SK-N-SH (cell line): ENCODE measurements at regions not wholly inside any gene's neighbourhood (a gene's known extent, or its start where the extent isn't known, plus 50 kb on each side); places are given as distances from the start of the nearest gene placed in this dataset.

Source experiments
- EP300 ChIP-seq, 2 experiments: IDR thresholded peaks; 2 replicates each; pipeline versions ENCODE4 v1.4.0 to v1.6.1; 2012; ENCODE audit warnings: borderline replicate concordance in 1 of 2, low read depth in 1 of 2, low read length in 1 of 2
- NRF1 ChIP-seq: IDR thresholded peaks from 2 replicates; pipeline ENCODE4 v1.6.1; 2012; ENCODE audit warnings: low read depth, mild to moderate bottlenecking, low read length
- TAF1 ChIP-seq: IDR thresholded peaks from 2 replicates; pipeline ENCODE4 v1.6.1; 2012; ENCODE audit warnings: low read depth, mild to moderate bottlenecking, low read length, moderate library complexity, borderline replicate concordance
- TF ChIP-seq, protein P1 (sequence below): fragments of 200-600 bp; sonication (generic); IDR thresholded peaks from 2 replicates; pipeline ENCODE4 v1.6.1; 2017; ENCODE audit warnings: antibody characterized with exemption, mild to moderate bottlenecking, moderate library complexity
- TF ChIP-seq, protein P2 (sequence below): IDR thresholded peaks from 2 replicates; pipeline ENCODE4 v1.4.0; 2012; ENCODE audit warnings: low read depth

DNA sequence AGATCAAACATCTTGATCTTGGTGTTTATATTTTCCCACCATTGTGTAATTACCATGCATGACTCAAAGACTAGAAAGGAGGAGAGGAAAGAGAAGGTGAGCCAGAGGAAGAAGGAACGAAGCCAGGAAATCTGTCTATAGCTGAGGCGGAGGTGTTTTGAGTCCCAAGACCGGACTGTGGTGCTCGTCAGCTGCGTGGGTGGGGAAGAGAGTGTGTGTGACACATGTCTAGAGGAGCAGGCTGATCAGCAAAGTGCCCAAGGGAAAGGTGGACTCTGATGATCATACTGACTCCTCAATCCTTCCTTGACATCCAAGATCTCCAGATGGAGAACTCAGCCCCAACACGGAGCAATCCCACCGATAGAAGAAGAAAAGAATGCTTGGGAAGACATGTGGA lies 189.5 kb upstream of the MINDY3 start:
- TF ChIP-seq, protein P1, sequence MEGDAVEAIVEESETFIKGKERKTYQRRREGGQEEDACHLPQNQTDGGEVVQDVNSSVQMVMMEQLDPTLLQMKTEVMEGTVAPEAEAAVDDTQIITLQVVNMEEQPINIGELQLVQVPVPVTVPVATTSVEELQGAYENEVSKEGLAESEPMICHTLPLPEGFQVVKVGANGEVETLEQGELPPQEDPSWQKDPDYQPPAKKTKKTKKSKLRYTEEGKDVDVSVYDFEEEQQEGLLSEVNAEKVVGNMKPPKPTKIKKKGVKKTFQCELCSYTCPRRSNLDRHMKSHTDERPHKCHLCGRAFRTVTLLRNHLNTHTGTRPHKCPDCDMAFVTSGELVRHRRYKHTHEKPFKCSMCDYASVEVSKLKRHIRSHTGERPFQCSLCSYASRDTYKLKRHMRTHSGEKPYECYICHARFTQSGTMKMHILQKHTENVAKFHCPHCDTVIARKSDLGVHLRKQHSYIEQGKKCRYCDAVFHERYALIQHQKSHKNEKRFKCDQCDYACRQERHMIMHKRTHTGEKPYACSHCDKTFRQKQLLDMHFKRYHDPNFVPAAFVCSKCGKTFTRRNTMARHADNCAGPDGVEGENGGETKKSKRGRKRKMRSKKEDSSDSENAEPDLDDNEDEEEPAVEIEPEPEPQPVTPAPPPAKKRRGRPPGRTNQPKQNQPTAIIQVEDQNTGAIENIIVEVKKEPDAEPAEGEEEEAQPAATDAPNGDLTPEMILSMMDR = no peak
- TF ChIP-seq, protein P2, sequence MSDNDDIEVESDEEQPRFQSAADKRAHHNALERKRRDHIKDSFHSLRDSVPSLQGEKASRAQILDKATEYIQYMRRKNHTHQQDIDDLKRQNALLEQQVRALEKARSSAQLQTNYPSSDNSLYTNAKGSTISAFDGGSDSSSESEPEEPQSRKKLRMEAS = no peak
- TF ChIP-seq TAF1 (no peak), EP300 (IDR thresholded peaks at IDR 0.05; ENCODE audit: borderline replicate concordance in 1 of 2, low read depth in 1 of 2, low read length in 1 of 2) (no peak), NRF1 (no peak)
